Endothelial cell of umbilical vein (primary cell): ENCODE measurements at regions not wholly inside any gene's neighbourhood (a gene's known extent, or its start where the extent isn't known, plus 50 kb on each side); places are given as distances from the start of the nearest gene placed in this dataset.
A peak's percentile ranks its signal among the peaks of the same experiment; 100 is the strongest.

Source experiments
- BruUV-seq: library from RNA; stranded (reverse); fragments of 400-500 nt; replicated peaks from 2 replicates; lab custom pipeline; 2021; lab: Mats Ljungman, UMichigan
- CTCF ChIA-PET: fragments of 300-600, 350-600 bp; sonication (Branson Sonifier 250); formaldehyde crosslinking; loops from one replicate; lab custom pipeline; 2021; ENCODE audit warnings: antibody characterized with exemption, inconsistent platforms; lab: Charles Lee
- POLR2A ChIA-PET: fragments of 300-600, 350-600 bp; sonication (Branson Sonifier 250); formaldehyde crosslinking; loops from one replicate; lab custom pipeline; 2021; ENCODE audit warnings: antibody characterized with exemption, inconsistent platforms; lab: Charles Lee
- DNase-seq: peaks from one replicate; pipeline ENCODE4 v3.0.0-alpha.2; 2011; ENCODE audit warnings: low read depth, low spot score
- FAIRE-seq: peaks from 2 replicates; lab custom pipeline; 2011; peaks lifted over from hg19 to GRCh38; lab: Jason Lieb, UNC
- H2AFZ ChIP-seq: 2 replicates; pipeline ENCODE4 v1.6.0; 2012; ENCODE audit warnings: low read depth, low read length, control low read depth, inconsistent platforms
- H3K27ac ChIP-seq: 2 replicates; pipeline ENCODE4 v1.5.1; 2011; ENCODE audit warnings: low read depth, mild to moderate bottlenecking, control low read depth, low read length, moderate library complexity; ENCODE audit not compliant: insufficient read depth
- H3K27me3 ChIP-seq, 2 experiments: 2 replicates each; pipeline versions ENCODE4 v1.6.0 to v1.6.1; 2011; ENCODE audit warnings: low read length in 2 of 2, mixed read lengths in 1 of 2; ENCODE audit not compliant: control insufficient read depth in 2 of 2, insufficient read depth in 2 of 2
- H3K36me3 ChIP-seq, 2 experiments: 2 replicates in 1 of 2; 3 replicates in 1 of 2; pipeline ENCODE4 v1.5.1; 2011; ENCODE audit warnings: low read length in 2 of 2, mild to moderate bottlenecking in 1 of 2, moderate library complexity in 1 of 2; ENCODE audit not compliant: control insufficient read depth in 2 of 2, insufficient read depth in 2 of 2; ENCODE audit errors: extremely low read depth in 1 of 2
- H3K4me1 ChIP-seq: 3 replicates; pipeline ENCODE4 v1.5.1; 2011; ENCODE audit warnings: mild to moderate bottlenecking, low read length; ENCODE audit not compliant: control insufficient read depth, insufficient read depth; ENCODE audit errors: extremely low read depth
- H3K4me2 ChIP-seq: 2 replicates; pipeline ENCODE4 v1.6.1; 2011; ENCODE audit warnings: low read length, control low read depth, mixed read lengths; ENCODE audit not compliant: insufficient read depth
- H3K4me3 ChIP-seq, 3 experiments: fragments of 200-600 bp in 1 of 3; sonication (generic), shearing (Covaris generic) in 1 of 3; replicated peaks in 1 of 3; 2 replicates each; pipeline ENCODE4 v1.5.1; 2011 to 2016; ENCODE audit warnings: control low read depth in 3 of 3, low read length in 3 of 3, mild to moderate bottlenecking in 2 of 3, inconsistent platforms in 1 of 3, low read depth in 1 of 3, moderate library complexity in 1 of 3; ENCODE audit not compliant: insufficient read depth in 1 of 3
- H3K79me2 ChIP-seq: 2 replicates; pipeline ENCODE4 v1.6.0; 2012; ENCODE audit warnings: low read length, inconsistent platforms; ENCODE audit not compliant: control insufficient read depth, insufficient read depth
- H3K9ac ChIP-seq: replicated peaks from 2 replicates; pipeline ENCODE3; 2011; ENCODE audit warnings: low read length, control low read depth; ENCODE audit not compliant: insufficient read depth; ENCODE audit errors: extremely low read depth
- H3K9me1 ChIP-seq: replicated peaks from 3 replicates; pipeline ENCODE4 v1.6.0; 2011; ENCODE audit warnings: mild to moderate bottlenecking, low read length; ENCODE audit not compliant: control insufficient read depth, insufficient read depth; ENCODE audit errors: extremely low read depth
- H3K9me3 ChIP-seq: replicated peaks from 2 replicates; pipeline ENCODE4 v1.5.1; 2012; ENCODE audit warnings: low read length, inconsistent platforms; ENCODE audit not compliant: control insufficient read depth, insufficient read depth
- H4K20me1 ChIP-seq: replicated peaks from 2 replicates; pipeline ENCODE3; 2011; ENCODE audit warnings: mild to moderate bottlenecking, low read length; ENCODE audit not compliant: control insufficient read depth, insufficient read depth; ENCODE audit errors: extremely low read depth
- CTCF ChIP-seq, 2 donors: IDR thresholded peaks; 1 replicate in 1 of 2; 2 replicates in 1 of 2; pipeline ENCODE4 v1.5.1; 2011; ENCODE audit warnings: low read length in 2 of 2, mild to moderate bottlenecking in 2 of 2, moderate library complexity in 2 of 2, control low read depth in 1 of 2, inconsistent platforms in 1 of 2, low read depth in 1 of 2; ENCODE audit not compliant: insufficient read depth in 1 of 2; ENCODE audit errors: extremely low read depth in 1 of 2
- EZH2 ChIP-seq: IDR thresholded peaks from 2 replicates; pipeline ENCODE4 v1.6.1; 2012; ENCODE audit warnings: borderline replicate concordance, low read depth, mild to moderate bottlenecking, moderate library complexity, low read length, inconsistent platforms; ENCODE audit not compliant: severe bottlenecking
- GATA2 ChIP-seq: IDR thresholded peaks from 2 replicates; pipeline ENCODE4 v1.7.0; 2011; ENCODE audit warnings: low read depth, mild to moderate bottlenecking, moderate library complexity, mixed read lengths, low read length; ENCODE audit not compliant: insufficient read length, insufficient read depth
- dilution Hi-C: fragments of 300-500 bp; cut with MboI; formaldehyde crosslinking; loops from one replicate; pipeline ENCODE4 v1.15.0; 2019; ENCODE audit warnings: low sequenced_read_pairs; ENCODE audit not compliant: extremely low pct_ligation_motif_present
- intact Hi-C: fragments of 100-400 bp; cut with micrococcal nuclease; formaldehyde crosslinking; loops from one replicate; pipeline ENCODE4 v1.10.0; 2022

GRCh38 chrX:78595901-78596502, 63.1 kb downstream of the RTL3 start:
- dilution Hi-C loops, result no loop called here

More at GRCh38 chrX:78595901-78596502, 63.1 kb downstream of the RTL3 start:
- no peaks in the 10 kb centered on the region for H3K9me1 ChIP-seq
- H3K4me3 ChIP-seq, result no peak overlapping the region
- BruUV-seq, result no TSS peak
- no peaks in the 10 kb centered on the region for H3K4me1 ChIP-seq
- ChIA-PET POLR2A (no interaction called here), CTCF (interaction anchor here (1.0 to 2.6 kb wide), 4 partner anchors 112 to 817 kb away, joined by 3 to 32 read pairs (median 12); no protein-coding TSS in a partner anchor)
- no peak overlapping the region for H2AFZ ChIP-seq
- FAIRE-seq (peak; percentile 28), DNase-seq (peak; percentile 1)
- H3K9me3 ChIP-seq, result no peaks in the 10 kb centered on the region
- H3K79me2 ChIP-seq, result no peaks in the 10 kb centered on the region
- no peaks in the 10 kb centered on the region for H3K27me3 ChIP-seq
- peak in 1 of 2 donors; percentile 18 for TF ChIP-seq CTCF (IDR thresholded peaks at IDR 0.05; ENCODE audit: extremely low read depth in 1 of 2, insufficient read depth in 1 of 2, low read depth in 1 of 2, low read length in 2 of 2)
- TF ChIP-seq GATA2, result no peak
- TF ChIP-seq EZH2, result no peak
- no peaks in the 10 kb centered on the region for H3K36me3 ChIP-seq
- intact Hi-C loops, result loop anchor here (1.0 kb wide), 2 partner anchors 112 to 486 kb away; no protein-coding TSS in a partner anchor
- H3K27ac ChIP-seq, result no peak overlapping the region
- no peak overlapping the region for H3K9ac ChIP-seq
- H3K4me2 ChIP-seq, result no peak overlapping the region
- no peaks in the 10 kb centered on the region for H4K20me1 ChIP-seq
